ENCODE measurements at regions not wholly inside any gene's neighbourhood (a gene's known extent, or its start where the extent isn't known, plus 50 kb on each side); places are given as distances from the start of the nearest gene placed in this dataset.
A peak's percentile ranks its signal among the peaks of the same experiment; 100 is the strongest.
"Not testable (repeated sequence)": the region's sequence is repeated elsewhere in the genome, so short reads cannot be mapped to it uniquely, and the experiment has no call there.

DNA sequence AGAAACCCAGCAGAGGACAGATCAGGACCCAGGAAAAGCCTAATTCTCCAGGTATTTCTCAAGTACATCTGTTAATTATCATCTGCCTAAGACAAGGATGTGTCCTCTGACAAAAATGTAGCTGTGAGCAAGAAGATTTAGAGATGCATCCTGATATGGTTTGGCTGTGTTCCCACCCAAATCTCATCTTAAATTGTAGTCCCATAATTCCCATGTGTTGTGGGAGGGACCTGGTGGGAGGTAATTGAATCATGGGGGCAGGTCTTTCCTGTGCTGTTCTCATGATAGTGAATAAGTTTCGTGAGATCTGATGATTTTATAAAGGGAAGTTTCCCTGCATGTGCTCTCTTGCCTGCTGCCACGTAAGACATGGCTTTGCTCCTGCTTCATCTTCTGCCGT, 381.8 kb downstream of the BUD13 start:
- no peak for DNase-seq (ENCODE audit: low read depth in 3 of 3, low spot score in 2 of 3)

DNA sequence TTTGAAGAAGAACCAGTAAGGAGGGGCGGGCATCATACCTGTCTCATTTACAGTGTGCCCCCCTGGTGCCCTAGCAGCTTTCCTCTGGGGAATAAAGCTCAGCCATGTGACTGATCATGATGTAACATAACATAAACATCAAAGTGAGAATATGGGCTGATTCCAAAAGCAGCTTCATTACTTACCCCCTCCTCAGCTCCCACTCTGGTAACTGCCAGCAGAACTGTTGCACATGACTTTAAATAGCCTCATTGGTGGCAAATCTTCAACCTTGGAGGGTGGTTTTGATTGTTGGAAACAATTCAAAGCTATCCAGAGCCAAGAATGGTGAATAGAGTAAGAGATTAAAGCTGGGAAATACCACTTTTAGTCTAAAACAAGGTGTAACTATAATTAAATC, 384.6 kb downstream of the BUD13 start:
- no peak for DNase-seq (ENCODE audit: low read depth in 3 of 3, low spot score in 2 of 3)

DNA sequence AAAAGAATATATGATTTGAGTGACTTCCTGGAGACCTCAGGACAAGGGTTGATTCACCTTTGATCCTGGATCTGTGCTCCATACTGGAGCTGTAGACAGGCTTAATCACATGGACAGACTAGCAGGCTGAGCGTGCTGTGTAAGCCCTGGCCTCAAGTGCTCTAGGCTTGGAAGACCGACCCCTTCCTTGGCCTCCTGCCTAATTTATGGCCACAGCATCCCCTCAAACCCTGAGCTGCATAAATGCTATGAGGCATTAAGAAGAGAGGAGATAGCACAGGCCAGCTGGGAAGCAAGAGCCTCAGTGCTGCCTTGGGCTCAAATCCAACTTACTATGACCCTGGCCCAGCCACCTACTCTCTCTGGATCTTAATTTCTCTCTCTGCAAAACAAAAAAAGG, 385.1 kb downstream of the BUD13 start:
- DNase-seq (ENCODE audit: low read depth in 3 of 3, low spot score in 2 of 3) = no peak

DNA sequence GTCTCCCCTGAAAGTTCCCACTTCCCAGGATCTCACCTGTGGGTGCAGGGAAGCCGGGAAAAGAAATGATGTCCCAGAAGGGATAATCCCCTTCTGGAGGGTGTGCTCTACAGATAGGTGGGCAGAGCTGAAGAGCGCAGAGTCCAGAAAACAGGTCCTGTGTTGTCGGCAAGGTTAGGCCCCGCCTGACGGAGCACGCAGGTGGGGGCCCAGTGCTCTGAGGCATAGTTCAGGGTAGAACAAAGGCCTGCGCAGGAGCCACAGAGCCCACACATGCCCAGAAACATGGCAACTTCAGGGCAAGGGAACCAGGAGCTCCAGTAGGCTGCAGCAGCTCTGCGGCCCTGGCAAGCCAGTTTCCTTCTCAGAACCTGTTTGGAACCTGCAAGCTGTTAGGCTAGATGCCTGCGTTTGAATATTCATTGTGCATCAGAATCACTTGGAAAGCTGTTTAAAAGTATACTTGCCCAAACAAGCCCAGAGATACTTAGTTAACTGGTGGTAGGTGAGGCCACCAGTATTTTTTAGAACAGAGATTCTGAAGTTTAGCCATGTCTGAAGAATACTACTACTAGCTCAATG, 386.6 kb downstream of the BUD13 start:
- no peak for DNase-seq (ENCODE audit: low read depth in 3 of 3, low spot score in 2 of 3)

DNA sequence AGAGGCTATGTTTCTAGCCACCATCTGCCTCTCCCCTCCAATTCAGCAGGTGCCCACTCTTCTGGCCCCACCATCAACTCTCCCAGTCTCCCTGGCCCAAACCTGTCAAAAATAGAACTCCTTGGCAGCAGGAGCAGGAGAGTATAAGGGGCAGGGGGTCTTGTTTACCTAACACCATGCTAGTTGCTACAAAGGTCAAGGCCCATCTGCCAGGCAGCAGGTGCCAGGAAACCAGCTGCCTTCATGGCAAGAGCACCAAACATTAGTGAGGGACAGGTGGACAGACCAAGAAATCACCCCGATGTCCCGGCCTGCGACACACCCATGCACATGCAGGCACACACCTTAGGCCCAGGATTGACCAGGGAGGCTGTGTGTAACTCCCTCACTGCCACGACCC, 387.9 kb downstream of the BUD13 start:
- DNase-seq (ENCODE audit: low read depth in 3 of 3, low spot score in 2 of 3) = no peak

DNA sequence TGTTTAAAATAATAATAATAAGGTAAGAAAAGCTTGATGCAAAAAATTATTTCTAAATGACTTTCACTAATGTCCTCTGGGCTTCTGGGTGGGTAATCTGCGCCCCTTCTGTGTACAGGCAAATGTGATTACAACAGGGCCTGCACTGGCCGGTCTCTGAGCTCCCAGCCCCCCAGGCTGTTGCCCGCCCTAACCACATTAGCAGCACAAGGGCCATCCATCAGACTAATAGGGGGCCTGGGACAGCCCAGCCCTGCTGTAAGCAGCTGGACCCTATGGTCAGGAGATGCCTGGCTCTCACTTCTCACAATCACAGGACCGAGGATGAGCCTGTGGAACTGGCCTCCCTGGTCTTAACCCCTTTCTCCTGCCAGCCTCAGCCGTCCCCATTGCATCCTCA, 388.4 kb downstream of the BUD13 start:
- no peak for DNase-seq (ENCODE audit: low read depth in 3 of 3, low spot score in 2 of 3)

DNA sequence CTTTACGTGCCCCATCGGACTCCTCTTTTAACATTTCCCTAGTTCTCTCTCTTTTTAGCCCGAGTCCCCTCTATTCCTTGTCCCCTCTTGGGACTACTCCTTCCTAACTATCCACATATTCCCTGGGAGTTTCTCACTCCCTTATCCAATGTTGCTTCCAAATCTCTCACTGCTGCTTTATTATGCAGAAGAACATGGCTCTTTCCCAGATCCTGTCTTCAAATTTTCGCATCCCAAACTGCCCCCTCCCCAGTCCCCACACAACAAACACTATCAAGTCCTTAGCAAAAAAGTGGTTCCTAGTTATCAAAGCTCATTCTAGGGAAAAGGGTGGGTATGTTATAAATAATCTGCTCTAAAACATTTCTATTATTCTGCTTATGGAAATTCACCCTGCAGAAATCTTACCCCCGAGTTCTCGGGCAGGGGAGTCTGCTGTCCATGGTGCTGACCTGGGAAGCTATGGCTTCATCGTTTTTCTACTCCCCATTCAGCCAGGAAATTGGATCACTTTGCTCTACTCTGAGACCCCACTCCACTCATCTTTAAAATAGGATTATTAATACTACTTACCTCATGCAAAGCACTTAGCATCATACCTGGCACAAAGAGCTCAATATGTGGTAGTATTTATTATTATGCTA, 393.5 kb downstream of the BUD13 start:
- peak; percentile 47 to 67 (median 65) for DNase-seq (ENCODE audit: low read depth in 3 of 3, low spot score in 2 of 3)

DNA sequence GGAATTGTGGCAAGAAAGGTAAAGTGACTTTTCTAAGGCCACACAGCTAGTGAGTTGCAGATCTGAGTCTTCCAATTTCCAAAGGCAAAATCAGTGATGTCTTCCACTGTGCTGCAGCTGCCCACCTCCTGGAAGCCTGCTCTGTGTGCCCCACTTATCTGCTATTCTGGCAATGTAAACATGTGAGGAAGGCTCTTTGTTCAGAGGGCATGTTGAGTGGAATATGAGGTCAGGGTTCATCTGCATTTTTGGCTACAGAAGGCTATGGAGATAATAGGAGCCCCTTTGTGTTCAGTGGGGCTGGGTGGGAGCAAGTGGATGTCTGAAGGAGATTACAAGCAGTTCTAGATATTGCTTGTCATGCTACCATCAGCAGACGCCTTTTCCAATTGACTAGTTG, 396.2 kb downstream of the BUD13 start:
- DNase-seq (ENCODE audit: low read depth in 3 of 3, low spot score in 2 of 3) = no peak

DNA sequence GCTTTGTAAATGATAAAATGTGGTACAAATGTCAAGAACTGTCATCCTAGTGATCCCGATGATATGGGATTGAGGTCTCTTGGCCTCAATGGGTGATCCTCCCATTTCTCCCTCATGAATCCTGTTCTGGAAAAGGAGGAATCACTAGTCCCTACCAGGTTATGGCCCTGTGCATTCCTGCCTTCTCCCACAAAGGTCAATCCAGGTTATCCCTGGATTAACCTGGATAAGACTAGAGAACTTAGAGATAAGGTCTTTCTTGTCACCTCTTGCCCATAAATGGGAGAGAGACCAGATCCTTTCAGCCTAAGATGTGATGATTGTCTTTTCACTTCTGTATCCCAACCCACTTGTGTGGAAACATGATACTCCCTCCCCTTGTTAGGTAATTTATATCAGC, 396.7 kb downstream of the BUD13 start:
- no peak for DNase-seq (ENCODE audit: low read depth in 3 of 3, low spot score in 2 of 3)

DNA sequence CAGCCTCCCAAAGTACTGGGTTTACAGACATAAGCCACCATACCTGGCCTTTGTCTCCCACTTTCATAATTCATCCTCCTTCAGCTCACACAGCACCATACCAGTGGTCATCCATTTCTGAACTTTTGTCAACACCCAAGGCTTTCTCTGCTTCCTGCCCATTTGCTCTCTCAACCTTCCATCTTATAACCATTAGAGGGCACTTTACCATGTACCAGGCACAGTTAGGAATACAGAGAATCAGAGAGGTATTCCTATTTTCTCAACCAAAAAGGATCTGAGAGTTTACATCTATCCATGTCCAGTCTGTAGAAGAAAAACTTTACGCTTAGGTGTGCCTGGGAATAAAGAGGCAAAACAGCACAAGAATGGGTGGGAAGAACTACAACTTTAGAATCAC, 397.6 kb downstream of the BUD13 start:
- no peak for DNase-seq (ENCODE audit: low read depth in 3 of 3, low spot score in 2 of 3)

DNA sequence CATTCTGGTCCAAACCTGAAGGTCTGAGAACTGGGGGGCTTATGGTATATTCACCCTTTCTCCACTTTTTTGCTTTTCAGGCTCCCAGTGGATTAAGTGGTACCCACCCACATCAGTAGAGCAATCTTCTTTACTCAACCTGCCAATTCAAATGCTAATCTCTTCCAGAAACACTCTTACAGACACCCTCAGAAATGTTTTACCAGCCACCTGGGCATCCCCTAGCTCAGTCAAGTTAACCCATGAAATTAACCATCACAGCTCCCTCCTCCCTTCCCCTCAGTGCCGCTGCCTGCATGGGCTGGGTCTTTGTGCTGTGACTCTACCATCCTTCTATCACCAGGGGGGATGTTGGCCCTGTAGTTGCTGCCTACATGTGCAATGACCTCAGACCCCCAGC, 398.7 kb downstream of the BUD13 start:
- DNase-seq (ENCODE audit: low read depth in 3 of 3, low spot score in 2 of 3) = no peak

DNA sequence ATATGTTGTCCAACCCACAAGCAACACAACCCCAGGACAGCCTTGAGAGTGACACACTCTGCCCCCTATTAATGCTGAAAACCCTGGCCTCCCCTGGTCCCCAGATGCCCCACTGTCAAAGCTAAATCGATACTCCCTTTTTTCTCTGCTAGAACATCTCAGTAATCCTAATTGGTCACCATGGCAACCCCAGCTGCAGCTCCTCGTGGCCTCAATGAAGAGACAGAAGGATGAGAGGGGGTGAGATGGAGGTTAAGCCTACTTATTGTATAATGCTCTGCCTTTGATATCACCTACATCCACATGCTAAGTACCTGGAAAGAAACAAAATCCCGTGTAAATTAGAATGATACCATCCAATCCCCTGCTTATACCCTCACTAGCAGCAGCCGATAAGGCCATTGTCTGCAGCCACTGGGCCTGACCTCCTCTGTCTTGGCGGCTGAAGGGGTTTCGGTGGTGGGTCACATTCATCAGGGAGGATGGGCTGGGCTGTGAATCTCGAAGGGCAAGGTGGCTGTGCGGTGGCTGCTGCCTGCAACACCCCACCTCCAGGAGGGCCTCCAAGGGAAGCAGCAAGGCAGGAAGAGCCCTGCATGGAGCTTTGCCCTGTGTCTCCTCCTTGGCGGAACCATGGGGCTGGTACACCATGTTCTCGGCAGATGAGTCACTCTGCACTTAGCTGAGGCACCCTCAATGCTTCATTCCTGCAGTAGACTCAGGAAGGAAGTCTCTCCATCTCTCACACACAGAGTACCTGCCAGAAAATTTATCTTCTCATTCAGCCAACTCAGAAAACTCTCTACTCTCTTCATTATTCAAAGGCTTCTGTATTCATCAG, 399.5 kb downstream of the BUD13 start:
- DNase-seq (ENCODE audit: low read depth in 3 of 3, low spot score in 2 of 3) = no peak

DNA sequence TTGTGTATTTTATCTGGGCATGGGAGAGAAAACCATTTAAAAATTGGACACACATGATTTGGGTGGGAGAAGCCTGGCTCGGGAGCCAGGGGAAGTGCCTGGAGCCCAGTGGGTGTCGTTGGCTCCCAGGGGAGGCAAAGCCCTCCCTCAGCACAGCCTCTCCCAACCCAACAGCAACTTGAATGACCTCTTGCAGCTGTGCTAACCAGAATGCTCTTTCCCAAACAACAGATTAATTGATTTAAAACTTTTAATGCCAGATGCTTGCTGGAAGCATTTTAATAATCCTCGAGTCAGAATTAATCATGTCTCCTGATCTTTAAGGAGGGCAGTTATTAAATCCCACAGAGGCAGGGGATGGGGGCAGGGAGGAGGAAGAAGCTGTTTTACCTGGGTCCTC, 401.6 kb downstream of the BUD13 start:
- no peak for DNase-seq (ENCODE audit: low read depth in 3 of 3, low spot score in 2 of 3)

DNA sequence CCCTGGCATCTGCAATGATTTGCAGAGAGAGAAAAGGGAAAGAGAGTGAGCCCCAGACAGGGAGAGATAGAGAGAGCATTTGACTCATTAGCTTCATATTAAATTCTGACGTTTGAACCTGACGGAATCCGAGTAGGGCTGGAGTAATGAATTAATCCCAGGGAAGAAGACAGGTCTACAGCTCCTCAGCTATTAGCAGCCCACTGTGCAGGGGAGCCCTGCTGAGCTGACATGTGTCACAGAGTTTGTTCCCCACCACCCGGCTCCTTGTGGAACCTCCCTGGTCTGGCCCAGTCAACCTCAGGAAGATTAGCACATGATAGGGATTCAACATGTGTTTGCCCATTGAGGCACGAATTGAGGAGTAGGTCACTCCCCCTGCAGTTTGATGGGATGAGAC, 404.0 kb downstream of the BUD13 start:
- DNase-seq (ENCODE audit: low read depth in 3 of 3, low spot score in 2 of 3) = no peak

DNA sequence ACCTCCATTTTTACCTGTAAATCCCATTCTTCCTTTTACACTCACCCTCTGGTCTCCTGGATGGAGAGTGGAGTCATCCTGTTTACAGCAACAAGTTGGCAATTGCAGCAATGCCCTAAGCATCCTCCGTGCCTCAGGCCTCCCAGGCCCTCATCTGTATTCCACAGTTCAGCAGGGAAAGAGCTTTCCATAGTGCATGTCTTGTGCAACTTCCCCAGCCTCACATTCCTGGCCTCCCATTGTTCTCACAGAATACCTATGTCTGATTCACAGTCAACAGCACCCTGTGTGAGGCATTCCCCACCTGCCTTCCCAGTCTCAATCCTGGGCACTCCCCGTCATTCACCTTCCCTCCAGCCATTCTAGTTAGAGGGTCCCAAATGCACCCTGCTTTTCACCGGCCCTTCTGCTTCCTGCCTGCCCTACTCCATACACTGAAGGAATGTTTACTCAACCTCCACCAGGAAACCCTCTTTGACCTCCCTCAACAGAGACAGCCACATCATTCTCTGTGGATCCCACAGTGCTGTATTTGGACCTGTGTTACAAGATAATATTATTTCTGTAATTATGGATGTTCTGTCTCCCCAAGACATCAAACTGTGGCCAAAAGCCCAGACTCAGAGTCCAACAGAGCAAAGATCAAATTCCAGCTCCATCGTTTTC, 405.7 kb downstream of the BUD13 start:
- no peak for DNase-seq (ENCODE audit: low read depth in 3 of 3, low spot score in 2 of 3)

DNA sequence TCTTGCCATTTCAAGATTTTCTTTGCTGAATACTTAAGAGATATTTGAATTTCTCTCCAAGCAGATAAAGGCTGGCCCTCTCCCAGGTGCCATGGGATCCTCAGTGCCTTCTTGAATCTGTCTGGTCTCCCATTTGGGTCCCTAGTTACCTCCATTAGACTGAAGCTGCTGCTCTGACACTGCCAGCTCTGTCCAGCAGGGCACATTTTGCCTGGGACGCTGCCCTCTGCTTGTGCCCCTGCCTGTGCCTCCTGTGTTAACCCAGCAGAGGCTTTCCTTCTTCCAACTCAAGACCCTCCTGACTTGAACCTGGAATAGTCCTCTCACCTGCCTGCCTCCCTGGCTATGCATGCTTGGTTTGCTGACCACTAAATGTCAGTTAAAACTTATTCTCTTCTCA, 406.3 kb downstream of the BUD13 start:
- DNase-seq (ENCODE audit: low read depth in 3 of 3, low spot score in 2 of 3) = no peak

DNA sequence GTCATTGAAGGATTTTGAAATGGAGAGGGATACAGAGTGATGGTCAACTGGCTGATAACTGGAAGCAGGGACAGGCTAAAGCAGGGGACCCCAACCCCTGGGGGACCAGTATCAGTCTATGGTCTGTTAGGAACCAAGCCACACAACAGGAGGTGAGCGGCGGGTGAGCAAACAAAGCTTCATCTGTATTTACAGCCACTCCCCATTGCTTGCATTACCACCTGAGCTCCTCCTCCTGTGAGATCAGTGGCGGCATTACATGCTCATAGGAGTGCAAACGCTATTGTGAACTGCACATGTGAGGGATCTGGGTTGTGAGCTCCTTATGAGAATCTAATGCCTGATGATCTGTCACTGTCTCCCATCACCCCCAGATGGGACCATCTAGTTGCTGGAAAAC, 407.9 kb downstream of the BUD13 start:
- DNase-seq (ENCODE audit: low read depth in 3 of 3, low spot score in 2 of 3) = not testable (repeated sequence)

DNA sequence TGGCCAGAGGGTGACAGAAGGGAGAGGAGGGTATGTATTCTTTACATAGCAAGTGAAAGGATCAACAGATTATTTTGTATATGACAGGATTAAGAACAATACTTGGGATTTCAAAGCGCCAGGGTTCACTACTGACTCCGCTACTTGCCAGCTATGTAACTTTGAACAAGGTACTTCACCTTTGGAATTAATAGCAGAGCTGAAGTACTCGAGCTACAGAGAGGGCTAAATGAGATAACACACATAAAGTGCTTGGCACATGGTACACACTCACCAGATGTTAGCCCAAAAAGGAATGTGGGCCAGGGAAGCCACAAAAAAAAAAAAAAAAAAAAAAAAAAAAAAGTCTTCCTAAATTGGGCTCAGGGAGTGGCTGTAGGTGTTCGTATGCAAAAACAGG, 408.4 kb downstream of the BUD13 start:
- no peak for DNase-seq (ENCODE audit: low read depth in 3 of 3, low spot score in 2 of 3)

DNA sequence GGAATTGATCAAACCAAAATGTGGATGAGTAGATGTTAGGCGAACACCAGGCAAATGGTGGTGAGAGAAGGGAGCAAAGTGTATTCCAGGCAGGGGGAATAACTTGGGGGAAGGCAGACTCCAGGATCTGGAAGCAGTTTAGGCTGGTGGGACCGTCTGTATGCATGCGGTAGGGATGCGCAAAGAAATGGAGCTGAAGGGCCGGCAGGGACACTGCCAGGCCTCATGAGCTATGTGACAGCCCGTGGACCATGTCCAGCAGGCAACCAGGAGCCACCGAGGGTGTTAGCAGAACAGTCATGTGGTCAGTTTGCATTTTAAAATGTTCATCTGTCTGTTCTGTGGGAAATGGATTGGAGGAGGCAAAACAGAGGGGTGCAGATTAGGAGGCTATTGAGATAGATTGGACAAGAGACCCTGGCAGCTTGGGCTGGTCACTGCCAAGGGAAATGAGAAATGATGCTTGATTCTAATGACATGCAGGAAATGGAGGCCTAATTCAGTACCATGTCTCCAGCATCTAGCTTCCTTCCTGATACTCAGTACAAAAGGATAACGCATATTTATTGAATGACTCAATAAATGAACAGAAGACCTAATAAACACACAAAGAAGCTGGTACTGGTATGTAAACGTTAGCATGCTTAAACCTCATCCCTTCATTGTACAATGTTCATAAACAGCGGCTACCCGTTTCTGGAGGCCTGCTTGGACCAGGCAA, 412.4 kb downstream of the BUD13 start:
- DNase-seq (ENCODE audit: low read depth in 3 of 3, low spot score in 2 of 3) = no peak

DNA sequence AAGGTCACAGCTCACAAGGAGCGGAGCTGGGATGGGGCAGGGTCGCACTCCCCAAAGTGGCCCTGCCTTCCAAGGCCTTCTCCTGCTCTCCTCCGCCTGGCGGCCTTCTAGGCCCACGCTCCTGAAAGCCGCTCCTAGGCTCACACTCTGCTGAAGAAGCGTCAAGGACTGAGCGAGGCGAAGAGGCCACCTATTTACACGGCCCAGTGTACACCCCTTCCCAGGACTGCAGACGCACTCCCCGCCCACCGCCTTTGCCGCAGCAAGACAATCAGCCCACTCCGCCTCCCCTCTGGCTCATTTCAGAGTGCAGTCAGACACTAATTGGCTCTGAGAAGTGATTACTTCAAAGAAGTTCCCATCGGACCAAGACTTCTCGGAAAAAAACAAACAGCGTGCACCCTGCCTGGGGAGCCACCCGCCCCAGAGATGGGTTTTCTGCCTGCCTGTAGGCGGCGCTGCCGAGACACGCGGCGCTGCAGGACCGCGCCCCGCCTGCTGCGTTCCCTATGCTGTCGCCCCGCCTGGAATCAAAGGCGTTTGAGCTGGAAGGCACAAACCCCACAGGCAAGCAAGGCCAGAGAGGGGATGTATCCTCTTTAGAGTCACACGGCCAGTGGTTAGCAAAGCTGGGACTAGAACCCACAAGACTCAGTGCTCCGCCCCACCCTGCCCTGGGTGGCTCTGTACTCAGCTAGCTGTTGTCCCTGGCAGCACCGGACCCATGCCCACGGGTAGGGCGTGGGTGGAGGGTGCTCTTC, 414.8 kb downstream of the BUD13 start:
- DNase-seq (ENCODE audit: low read depth in 3 of 3, low spot score in 2 of 3) = peak in 1 of 3 donors; percentile 35
